Epithelial cell of proximal tubule (primary cell): ENCODE measurements at regions not wholly inside any gene's neighbourhood (a gene's known extent, or its start where the extent isn't known, plus 50 kb on each side); places are given as distances from the start of the nearest gene placed in this dataset.

Experiments used
- DNase-seq: peaks from one replicate; pipeline ENCODE4 v3.0.0-alpha.2; 2011; ENCODE audit warnings: low read depth
- H3K4me3 ChIP-seq: 2 replicates; pipeline ENCODE4 v1.5.1; 2011; ENCODE audit warnings: low read depth, mild to moderate bottlenecking, low read length
- CTCF ChIP-seq: conservative IDR thresholded peaks from 2 replicates; pipeline ENCODE4 v1.5.1; 2012; ENCODE audit warnings: low read depth, mild to moderate bottlenecking, low read length

- H3K4me3 ChIP-seq, result no peak overlapping the region
- DNase-seq, result no peak
- no peak for TF ChIP-seq CTCF
Observed at GRCh38 chr15:91524534-91524933, 329.0 kb upstream of the SLCO3A1 start.

GRCh38 chr15:91525751-91526150 is 327.8 kb upstream of the SLCO3A1 start:
- TF ChIP-seq CTCF, result no peak
- no peak for DNase-seq
- no peak overlapping the region for H3K4me3 ChIP-seq

GRCh38 chr15:91526424-91526823 is 327.1 kb upstream of the SLCO3A1 start:
- no peak overlapping the region for H3K4me3 ChIP-seq
- TF ChIP-seq CTCF, result no peak
- DNase-seq, result no peak

- TF ChIP-seq CTCF, result no peak
- no peak for DNase-seq
- no peak overlapping the region for H3K4me3 ChIP-seq
Observed at GRCh38 chr15:91528801-91529200, 324.7 kb upstream of the SLCO3A1 start.

GRCh38 chr15:91529534-91529933 is 324.0 kb upstream of the SLCO3A1 start:
- TF ChIP-seq CTCF, result no peak
- H3K4me3 ChIP-seq, result no peak overlapping the region
- no peak for DNase-seq

- no peak for DNase-seq
- no peak overlapping the region for H3K4me3 ChIP-seq
- no peak for TF ChIP-seq CTCF
Observed at GRCh38 chr15:91530279-91530678, 323.2 kb upstream of the SLCO3A1 start.

- no peak overlapping the region for H3K4me3 ChIP-seq
- no peak for DNase-seq
- TF ChIP-seq CTCF, result no peak
Observed at GRCh38 chr15:91530956-91531582, 322.4 kb upstream of the SLCO3A1 start.
